ENCODE measurements at regions not wholly inside any gene's neighbourhood (a gene's known extent, or its start where the extent isn't known, plus 50 kb on each side); places are given as distances from the start of the nearest gene placed in this dataset.

GRCh38 chr14:34099635-34100034 is 148.8 kb upstream of the EGLN3 start:
- TF ChIP-seq SUZ12 (IDR thresholded peaks at IDR 0.05; ENCODE audit: extremely low read depth, insufficient read depth, insufficient read length) (no peak), YY1 (IDR thresholded peaks at IDR 0.05; ENCODE audit: insufficient read depth, insufficient read length) (no peak), ZNF274 (IDR thresholded peaks at IDR 0.05; ENCODE audit: low read depth, low read length) (no peak)

All from NT2/D1 (cell line).